Neural cell (in vitro differentiated cells): ENCODE measurements at regions not wholly inside any gene's neighbourhood (a gene's known extent, or its start where the extent isn't known, plus 50 kb on each side); places are given as distances from the start of the nearest gene placed in this dataset.

Experiments used
- H2AFZ ChIP-seq: fragments of 200-600, 300-800 bp; sonication (generic), shearing (Covaris generic); 2 replicates; pipeline ENCODE4 v1.6.0; 2014; ENCODE audit warnings: low read depth, mild to moderate bottlenecking, antibody characterized with exemption, low read length, moderate library complexity
- H3F3A ChIP-seq: fragments of 200-600 bp; shearing (Covaris generic); 2 replicates; pipeline ENCODE4 v1.6.1; 2016; ENCODE audit warnings: mild to moderate bottlenecking, moderate library complexity, mixed read lengths, antibody characterized with exemption, low read length; ENCODE audit not compliant: insufficient read depth, poor library complexity, severe bottlenecking
- H3K27ac ChIP-seq: fragments of 200-600, 300-800 bp; sonication (generic), shearing (Covaris generic); 2 replicates; pipeline ENCODE4 v1.5.1; 2014; ENCODE audit warnings: mild to moderate bottlenecking, low read length, moderate library complexity
- H3K27me3 ChIP-seq: fragments of 300-800, 200-600 bp; sonication (generic), shearing (Covaris generic); 2 replicates; pipeline ENCODE4 v1.6.0; 2014; ENCODE audit warnings: mild to moderate bottlenecking, low read depth, low read length, moderate library complexity; ENCODE audit not compliant: insufficient read depth
- H3K36me3 ChIP-seq: fragments of 300-800, 200-600 bp; sonication (generic), shearing (Covaris generic); 2 replicates; pipeline ENCODE4 v1.5.1; 2014; ENCODE audit warnings: mild to moderate bottlenecking, antibody characterized with exemption, low read length, moderate library complexity; ENCODE audit not compliant: insufficient read depth
- H3K4me2 ChIP-seq: fragments of 300-800, 200-600 bp; sonication (generic), shearing (Covaris generic); 2 replicates; pipeline ENCODE4 v1.6.0; 2014; ENCODE audit warnings: mild to moderate bottlenecking, low read length
- H3K4me3 ChIP-seq: fragments of 300-800, 200-600 bp; sonication (generic), shearing (Covaris generic); 2 replicates; pipeline ENCODE4 v1.5.1; 2014; ENCODE audit warnings: mild to moderate bottlenecking, low read length, moderate library complexity
- H3K79me2 ChIP-seq: fragments of 200-600 bp; shearing (Covaris generic); replicated peaks from 2 replicates; pipeline ENCODE4 v1.6.0; 2014; ENCODE audit warnings: mild to moderate bottlenecking, low read length, moderate library complexity; ENCODE audit not compliant: insufficient read depth
- H3K9ac ChIP-seq: fragments of 300-800, 200-600 bp; sonication (generic), shearing (Covaris generic); 2 replicates; pipeline ENCODE4 v1.6.1; 2016; ENCODE audit warnings: mild to moderate bottlenecking, low read length, mixed read lengths
- H3K9me2 ChIP-seq: fragments of 200-600 bp; shearing (Covaris generic); 2 replicates; pipeline ENCODE4 v1.6.1; 2016; ENCODE audit warnings: mild to moderate bottlenecking, low read length, mixed read lengths; ENCODE audit not compliant: insufficient read depth
- H3K9me3 ChIP-seq: fragments of 200-600, 300-800 bp; sonication (generic), shearing (Covaris generic); 2 replicates; pipeline ENCODE4 v1.6.1; 2016; ENCODE audit warnings: mild to moderate bottlenecking, mixed run types, low read length, moderate library complexity, mixed read lengths
- H4K20me1 ChIP-seq: fragments of 200-600 bp; shearing (Covaris generic); 2 replicates; pipeline ENCODE4 v1.6.1; 2016; ENCODE audit warnings: mild to moderate bottlenecking, mixed run types; ENCODE audit not compliant: insufficient read depth
- CTCF ChIP-seq: fragments of 450-650 bp; IDR thresholded peaks from 2 replicates; pipeline ENCODE4 v1.5.1; 2014; ENCODE audit warnings: antibody characterized with exemption, mild to moderate bottlenecking, moderate library complexity; ENCODE audit not compliant: poor library complexity, severe bottlenecking
- EP300 ChIP-seq: fragments of 450-650 bp; conservative IDR thresholded peaks from 2 replicates; pipeline ENCODE4 v1.6.1; 2014; ENCODE audit warnings: antibody characterized with exemption, mild to moderate bottlenecking, moderate library complexity; ENCODE audit not compliant: poor library complexity, severe bottlenecking
- EZH2 ChIP-seq: fragments of 200-600, 300-800 bp; shearing (Covaris generic), sonication (generic); IDR thresholded peaks from 2 replicates; pipeline ENCODE4 v1.6.1; 2014; ENCODE audit warnings: antibody characterized with exemption, low read length, borderline replicate concordance, mild to moderate bottlenecking; ENCODE audit not compliant: insufficient read depth, poor library complexity, severe bottlenecking
- MXI1 ChIP-seq: fragments of 450-650 bp; conservative IDR thresholded peaks from 2 replicates; pipeline ENCODE4 v1.6.1; 2014; ENCODE audit warnings: antibody characterized with exemption, mild to moderate bottlenecking; ENCODE audit not compliant: poor library complexity, severe bottlenecking
- POLR2AphosphoS5 ChIP-seq: IDR thresholded peaks from 2 replicates; pipeline ENCODE4 v1.6.1; 2012
- RAD21 ChIP-seq: fragments of 450-650 bp; conservative IDR thresholded peaks from 2 replicates; pipeline ENCODE4 v1.6.1; 2014; ENCODE audit warnings: antibody characterized with exemption, mild to moderate bottlenecking, moderate library complexity
- SMC3 ChIP-seq: fragments of 450-650 bp; conservative IDR thresholded peaks from 2 replicates; pipeline ENCODE4 v1.6.1; 2014; ENCODE audit warnings: antibody characterized with exemption, mild to moderate bottlenecking, moderate library complexity; ENCODE audit not compliant: poor library complexity
- TAF1 ChIP-seq: IDR thresholded peaks from 2 replicates; pipeline ENCODE4 v1.6.1; 2012; ENCODE audit warnings: low read depth
- TF ChIP-seq, protein P1 (sequence below): IDR thresholded peaks from 2 replicates; pipeline ENCODE4 v1.6.1; 2012; ENCODE audit warnings: borderline replicate concordance

DNA sequence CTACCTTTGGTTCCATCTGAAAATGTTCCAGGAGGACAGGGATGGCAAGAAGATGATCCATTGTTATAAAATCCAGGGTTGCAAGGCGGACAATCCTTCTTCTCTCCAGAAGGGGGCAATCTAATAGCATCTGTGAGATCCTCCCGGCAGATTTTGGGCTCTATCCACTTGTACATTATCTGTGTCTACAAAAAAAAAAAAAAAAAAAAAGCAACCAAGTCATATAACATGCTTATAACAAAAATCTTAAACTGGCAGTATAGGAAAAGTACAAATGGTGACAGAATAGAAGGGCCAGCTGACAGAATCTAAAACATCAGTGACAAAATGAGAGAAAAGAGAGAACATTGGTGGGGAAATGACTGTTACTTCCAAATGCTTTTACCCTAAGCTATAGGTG is 132.7 kb downstream of the ELAPOR2 start:
- no peaks in the 10 kb centered on the region for H3F3A ChIP-seq
- no peak overlapping the region for H3K9ac ChIP-seq
- no peaks in the 10 kb centered on the region for H3K36me3 ChIP-seq
- no peaks in the 10 kb centered on the region for H3K9me2 ChIP-seq
- H3K9me3 ChIP-seq: no peaks in the 10 kb centered on the region
- no peaks in the 10 kb centered on the region for H4K20me1 ChIP-seq
- no peak overlapping the region for H3K4me3 ChIP-seq
- no peaks in the 10 kb centered on the region for H3K79me2 ChIP-seq
- H2AFZ ChIP-seq: no peak overlapping the region
- no peak overlapping the region for H3K27ac ChIP-seq
- H3K4me2 ChIP-seq: no peak overlapping the region
- no peaks in the 10 kb centered on the region for H3K27me3 ChIP-seq
- TF ChIP-seq CTCF: peak; percentile 61
- TF ChIP-seq POLR2AphosphoS5: no peak
- TF ChIP-seq SMC3: peak; percentile 68
- peak; percentile 64 for TF ChIP-seq RAD21

GRCh38 chr7:86925221-86925620 is 134.2 kb downstream of the ELAPOR2 start:
- H3K27me3 ChIP-seq: no peaks in the 10 kb centered on the region

More at GRCh38 chr7:86925221-86925620, 134.2 kb downstream of the ELAPOR2 start:
- Histone ChIP-seq H2AFZ (no peak overlapping the region), H3K9me2 (no peaks in the 10 kb centered on the region), H3K36me3 (no peaks in the 10 kb centered on the region), H3K4me3 (no peak overlapping the region), H3K79me2 (no peaks in the 10 kb centered on the region), H3K27ac (no peak overlapping the region), H3F3A (no peaks in the 10 kb centered on the region), H3K4me2 (no peak overlapping the region), H4K20me1 (no peaks in the 10 kb centered on the region), H3K9ac (no peak overlapping the region), H3K9me3 (no peaks in the 10 kb centered on the region)
- no peak for TF ChIP-seq POLR2AphosphoS5
- no peak for TF ChIP-seq EZH2
- no peak for TF ChIP-seq RAD21
- TF ChIP-seq MXI1: no peak
- TF ChIP-seq TAF1: no peak
- TF ChIP-seq, protein P1, sequence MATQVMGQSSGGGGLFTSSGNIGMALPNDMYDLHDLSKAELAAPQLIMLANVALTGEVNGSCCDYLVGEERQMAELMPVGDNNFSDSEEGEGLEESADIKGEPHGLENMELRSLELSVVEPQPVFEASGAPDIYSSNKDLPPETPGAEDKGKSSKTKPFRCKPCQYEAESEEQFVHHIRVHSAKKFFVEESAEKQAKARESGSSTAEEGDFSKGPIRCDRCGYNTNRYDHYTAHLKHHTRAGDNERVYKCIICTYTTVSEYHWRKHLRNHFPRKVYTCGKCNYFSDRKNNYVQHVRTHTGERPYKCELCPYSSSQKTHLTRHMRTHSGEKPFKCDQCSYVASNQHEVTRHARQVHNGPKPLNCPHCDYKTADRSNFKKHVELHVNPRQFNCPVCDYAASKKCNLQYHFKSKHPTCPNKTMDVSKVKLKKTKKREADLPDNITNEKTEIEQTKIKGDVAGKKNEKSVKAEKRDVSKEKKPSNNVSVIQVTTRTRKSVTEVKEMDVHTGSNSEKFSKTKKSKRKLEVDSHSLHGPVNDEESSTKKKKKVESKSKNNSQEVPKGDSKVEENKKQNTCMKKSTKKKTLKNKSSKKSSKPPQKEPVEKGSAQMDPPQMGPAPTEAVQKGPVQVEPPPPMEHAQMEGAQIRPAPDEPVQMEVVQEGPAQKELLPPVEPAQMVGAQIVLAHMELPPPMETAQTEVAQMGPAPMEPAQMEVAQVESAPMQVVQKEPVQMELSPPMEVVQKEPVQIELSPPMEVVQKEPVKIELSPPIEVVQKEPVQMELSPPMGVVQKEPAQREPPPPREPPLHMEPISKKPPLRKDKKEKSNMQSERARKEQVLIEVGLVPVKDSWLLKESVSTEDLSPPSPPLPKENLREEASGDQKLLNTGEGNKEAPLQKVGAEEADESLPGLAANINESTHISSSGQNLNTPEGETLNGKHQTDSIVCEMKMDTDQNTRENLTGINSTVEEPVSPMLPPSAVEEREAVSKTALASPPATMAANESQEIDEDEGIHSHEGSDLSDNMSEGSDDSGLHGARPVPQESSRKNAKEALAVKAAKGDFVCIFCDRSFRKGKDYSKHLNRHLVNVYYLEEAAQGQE: no peak
- no peak for TF ChIP-seq CTCF
- no peak for TF ChIP-seq SMC3
- TF ChIP-seq EP300: no peak
